ENCODE measurements at regions not wholly inside any gene's neighbourhood (a gene's known extent, or its start where the extent isn't known, plus 50 kb on each side); places are given as distances from the start of the nearest gene placed in this dataset.
"Not testable (repeated sequence)": the region's sequence is repeated elsewhere in the genome, so short reads cannot be mapped to it uniquely, and the experiment has no call there.

DNA sequence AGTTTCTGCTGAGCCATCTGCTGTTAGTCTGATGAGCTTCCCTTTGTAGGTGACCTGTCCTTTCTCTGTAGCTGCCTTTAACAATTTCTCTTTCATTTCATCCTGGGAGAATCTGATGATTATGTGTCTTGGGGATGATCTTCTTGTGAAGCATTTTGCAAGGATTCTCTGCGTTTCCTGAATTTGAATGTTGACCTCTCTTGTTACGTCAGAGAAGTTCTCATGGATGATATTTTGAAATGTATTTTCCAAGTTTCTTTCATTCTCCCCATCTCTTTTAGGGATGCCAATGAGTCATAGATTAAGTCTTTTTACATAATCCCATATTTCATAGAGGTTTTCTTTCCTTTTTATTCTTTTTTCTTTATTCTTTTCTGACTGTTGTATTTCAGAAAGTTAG, 184.2 kb upstream of the BET1 start:
- Histone ChIP-seq H3K4me1 (ENCODE audit: control extremely low read depth in 1 of 4, control insufficient read depth in 4 of 4, insufficient read depth in 4 of 4, low read length in 3 of 4) (peaks cover 0 to 3% (median 0%) of the 10 kb centered on the region in 4 experiments), H3K9me3 (ENCODE audit: control extremely low read depth in 1 of 5, control insufficient read depth in 4 of 5, insufficient read depth in 2 of 5, low read depth in 1 of 5, low read length in 4 of 5) (peaks cover 0 to 1% (median 0%) of the 10 kb centered on the region in 5 experiments), H3K36me3 (ENCODE audit: control insufficient read depth in 4 of 4, insufficient read depth in 4 of 4, low read length in 3 of 4) (no peaks in the 10 kb centered on the region), H3K27me3 (replicated peaks in 2 of 5; ENCODE audit: control insufficient read depth in 4 of 5, insufficient read depth in 5 of 5, low read length in 4 of 5) (no peaks in the 10 kb centered on the region), H3K27ac (ENCODE audit: insufficient read depth in 1 of 2, low read depth in 1 of 2, low read length in 2 of 2, poor library complexity in 1 of 2, severe bottlenecking in 2 of 2) (no peak overlapping the region), H3K4me3 (ENCODE audit: control insufficient read depth in 1 of 7, extremely low read depth in 1 of 7, insufficient read depth in 4 of 7, low read depth in 2 of 7, low read length in 6 of 7) (no peak overlapping the region)
- DNase-seq = no peak
- ChIA-PET POLR2A (no interaction called here), CTCF (no interaction called here)
- WGBS (ENCODE audit: insufficient coverage) = no CpG with 5 or more reads among the region's 2 CpGs

DNA sequence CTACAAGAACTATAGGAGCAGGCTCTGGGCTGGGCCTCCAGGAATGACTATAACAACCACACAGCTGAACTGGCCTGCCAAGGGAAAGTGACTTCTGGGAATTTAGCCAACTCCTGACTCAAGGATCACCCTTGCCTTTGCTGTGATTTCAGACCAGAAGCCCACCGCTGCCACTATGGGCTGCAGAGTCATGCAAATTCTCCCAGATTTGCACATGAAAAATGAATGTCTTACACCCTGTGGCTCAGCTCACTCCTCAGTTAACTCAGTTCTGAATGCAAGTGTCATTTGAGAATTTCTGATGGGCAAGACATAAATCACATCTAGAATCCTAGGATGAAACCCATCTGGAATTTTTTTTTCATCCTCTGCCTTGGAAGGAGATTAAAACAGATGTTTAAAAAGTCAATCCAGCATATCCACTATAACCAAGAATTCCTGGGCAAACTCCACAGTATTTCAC, 186.5 kb upstream of the BET1 start:
- POLR2A ChIA-PET = no interaction called here
- Histone ChIP-seq H3K4me1 (ENCODE audit: control extremely low read depth in 1 of 4, control insufficient read depth in 4 of 4, insufficient read depth in 4 of 4, low read length in 3 of 4) (no peaks in the 10 kb centered on the region), H3K9me3 (ENCODE audit: control extremely low read depth in 1 of 5, control insufficient read depth in 4 of 5, insufficient read depth in 2 of 5, low read depth in 1 of 5, low read length in 4 of 5) (peaks cover 0 to 1% (median 0%) of the 10 kb centered on the region in 5 experiments), H3K27me3 (replicated peaks in 2 of 5; ENCODE audit: control insufficient read depth in 4 of 5, insufficient read depth in 5 of 5, low read length in 4 of 5) (no peaks in the 10 kb centered on the region), H3K4me3 (ENCODE audit: control insufficient read depth in 1 of 7, extremely low read depth in 1 of 7, insufficient read depth in 4 of 7, low read depth in 2 of 7, low read length in 6 of 7) (no peak overlapping the region), H3K36me3 (ENCODE audit: control insufficient read depth in 4 of 4, insufficient read depth in 4 of 4, low read length in 3 of 4) (no peaks in the 10 kb centered on the region), H3K27ac (ENCODE audit: insufficient read depth in 1 of 2, low read depth in 1 of 2, low read length in 2 of 2, poor library complexity in 1 of 2, severe bottlenecking in 2 of 2) (no peak overlapping the region)
- 0% methylated on average over 1 of the region's 1 CpG for WGBS (ENCODE audit: insufficient coverage)
- CTCF ChIA-PET = no interaction called here
- DNase-seq = no peak

DNA sequence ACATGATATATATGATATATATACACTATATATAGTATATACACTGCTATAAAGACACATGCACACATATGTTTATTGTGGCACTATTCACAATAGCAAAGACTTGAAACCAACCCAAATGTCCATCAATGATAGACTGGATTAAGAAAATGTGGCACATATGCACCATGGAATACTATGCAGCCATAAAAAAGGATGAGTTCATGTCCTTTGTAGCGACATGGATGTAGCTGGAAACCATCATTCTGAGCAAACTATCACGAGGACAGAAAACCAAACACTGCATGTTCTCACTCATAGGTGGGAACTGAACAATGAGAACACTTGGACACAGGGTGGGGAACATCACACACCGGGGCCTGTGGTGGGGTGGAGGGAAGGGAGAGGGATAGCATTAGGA, 190.3 kb upstream of the BET1 start:
- DNase-seq; H3K27ac ChIP-seq (ENCODE audit: insufficient read depth in 1 of 2, low read depth in 1 of 2, low read length in 2 of 2, poor library complexity in 1 of 2, severe bottlenecking in 2 of 2); H3K4me3 ChIP-seq (ENCODE audit: control insufficient read depth in 1 of 7, extremely low read depth in 1 of 7, insufficient read depth in 4 of 7, low read depth in 2 of 7, low read length in 6 of 7); H3K27me3 ChIP-seq (replicated peaks in 2 of 5; ENCODE audit: control insufficient read depth in 4 of 5, insufficient read depth in 5 of 5, low read length in 4 of 5); H3K4me1 ChIP-seq (ENCODE audit: control extremely low read depth in 1 of 4, control insufficient read depth in 4 of 4, insufficient read depth in 4 of 4, low read length in 3 of 4); CTCF ChIA-PET; POLR2A ChIA-PET; H3K36me3 ChIP-seq (ENCODE audit: control insufficient read depth in 4 of 4, insufficient read depth in 4 of 4, low read length in 3 of 4); H3K9me3 ChIP-seq (ENCODE audit: control extremely low read depth in 1 of 5, control insufficient read depth in 4 of 5, insufficient read depth in 2 of 5, low read depth in 1 of 5, low read length in 4 of 5): not testable (repeated sequence)
- WGBS (ENCODE audit: insufficient coverage) = 86% methylated on average over 1 of the region's 3 CpGs

DNA sequence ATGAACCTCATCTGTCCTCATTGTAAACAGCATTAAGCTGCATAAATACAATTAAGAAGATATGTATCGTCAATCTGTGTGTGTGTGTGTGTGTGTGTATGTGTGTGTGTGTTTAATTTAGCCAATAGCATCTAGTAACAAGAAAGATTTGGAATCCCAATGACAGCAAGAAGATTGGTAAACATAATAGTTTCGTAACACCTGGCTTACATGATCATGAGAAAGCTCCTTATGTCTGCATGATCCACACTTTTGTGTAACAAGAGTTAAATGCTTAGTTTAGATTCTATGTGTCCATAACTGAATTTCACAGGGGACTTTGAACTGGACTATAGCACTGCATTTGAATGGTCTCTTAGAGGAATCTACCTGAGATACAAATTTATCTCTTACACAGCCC, 191.0 kb upstream of the BET1 start:
- Histone ChIP-seq H3K27ac (ENCODE audit: insufficient read depth in 1 of 2, low read depth in 1 of 2, low read length in 2 of 2, poor library complexity in 1 of 2, severe bottlenecking in 2 of 2) (no peak overlapping the region), H3K4me1 (ENCODE audit: control extremely low read depth in 1 of 4, control insufficient read depth in 4 of 4, insufficient read depth in 4 of 4, low read length in 3 of 4) (no peaks in the 10 kb centered on the region), H3K36me3 (ENCODE audit: control insufficient read depth in 4 of 4, insufficient read depth in 4 of 4, low read length in 3 of 4) (no peaks in the 10 kb centered on the region), H3K9me3 (ENCODE audit: control extremely low read depth in 1 of 5, control insufficient read depth in 4 of 5, insufficient read depth in 2 of 5, low read depth in 1 of 5, low read length in 4 of 5) (peaks cover 0 to 3% (median 0%) of the 10 kb centered on the region in 5 experiments), H3K27me3 (replicated peaks in 2 of 5; ENCODE audit: control insufficient read depth in 4 of 5, insufficient read depth in 5 of 5, low read length in 4 of 5) (no peaks in the 10 kb centered on the region), H3K4me3 (ENCODE audit: control insufficient read depth in 1 of 7, extremely low read depth in 1 of 7, insufficient read depth in 4 of 7, low read depth in 2 of 7, low read length in 6 of 7) (no peak overlapping the region)
- DNase-seq = no peak
- CTCF ChIA-PET = no interaction called here
- POLR2A ChIA-PET = no interaction called here
- WGBS (ENCODE audit: insufficient coverage) = 100% methylated on average over 1 of the region's 2 CpGs

DNA sequence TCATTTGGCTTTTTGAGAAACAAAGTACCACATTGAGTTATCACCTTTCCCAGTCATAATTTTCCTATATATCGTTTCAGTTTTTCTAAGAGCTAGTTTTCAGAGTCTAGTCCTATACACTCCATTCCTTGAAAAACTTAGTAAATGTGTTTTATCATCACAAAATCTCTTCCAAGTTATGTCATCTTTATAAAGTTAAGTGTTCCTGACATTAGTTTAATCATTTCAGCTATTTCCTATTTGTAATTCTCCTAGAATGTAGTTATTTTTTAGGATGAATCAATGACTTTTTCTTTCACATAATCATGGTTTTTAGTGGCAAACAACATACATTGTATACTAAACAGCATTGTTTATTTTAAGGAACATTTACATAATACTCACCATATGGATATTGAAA, 191.7 kb upstream of the BET1 start:
- Histone ChIP-seq H3K4me3 (ENCODE audit: control insufficient read depth in 1 of 7, extremely low read depth in 1 of 7, insufficient read depth in 4 of 7, low read depth in 2 of 7, low read length in 6 of 7) (no peak overlapping the region), H3K27ac (ENCODE audit: insufficient read depth in 1 of 2, low read depth in 1 of 2, low read length in 2 of 2, poor library complexity in 1 of 2, severe bottlenecking in 2 of 2) (no peak overlapping the region), H3K27me3 (replicated peaks in 2 of 5; ENCODE audit: control insufficient read depth in 4 of 5, insufficient read depth in 5 of 5, low read length in 4 of 5) (no peaks in the 10 kb centered on the region), H3K36me3 (ENCODE audit: control insufficient read depth in 4 of 4, insufficient read depth in 4 of 4, low read length in 3 of 4) (no peaks in the 10 kb centered on the region), H3K4me1 (ENCODE audit: control extremely low read depth in 1 of 4, control insufficient read depth in 4 of 4, insufficient read depth in 4 of 4, low read length in 3 of 4) (no peaks in the 10 kb centered on the region), H3K9me3 (ENCODE audit: control extremely low read depth in 1 of 5, control insufficient read depth in 4 of 5, insufficient read depth in 2 of 5, low read depth in 1 of 5, low read length in 4 of 5) (peaks cover 0 to 3% (median 0%) of the 10 kb centered on the region in 5 experiments)
- POLR2A ChIA-PET = no interaction called here
- CTCF ChIA-PET = no interaction called here
- WGBS (ENCODE audit: insufficient coverage) = no CpG with 5 or more reads among the region's 1 CpG
- DNase-seq = no peak

DNA sequence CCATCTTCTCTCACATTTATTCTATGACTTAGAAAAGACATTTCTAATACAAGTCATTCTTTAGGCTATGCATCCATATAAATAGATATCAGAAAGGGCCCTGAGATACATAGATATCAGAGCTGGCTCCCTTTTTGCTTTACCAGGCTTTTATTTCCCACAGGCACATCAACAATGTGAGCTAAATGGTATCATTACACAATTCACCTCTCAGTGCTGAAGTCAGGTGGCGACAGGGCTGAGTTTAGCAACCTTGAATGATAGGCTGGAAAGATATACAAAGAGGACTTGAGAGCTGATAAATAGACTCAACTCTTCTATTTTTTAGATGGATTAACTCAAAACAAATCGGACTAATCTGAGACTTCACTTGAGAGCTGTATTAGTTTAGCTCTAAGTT, 189.2 kb upstream of the COL1A2 start:
- H3K9me3 ChIP-seq (ENCODE audit: control extremely low read depth in 1 of 5, control insufficient read depth in 4 of 5, insufficient read depth in 2 of 5, low read depth in 1 of 5, low read length in 4 of 5) = peaks cover 0 to 1% (median 0%) of the 10 kb centered on the region in 5 experiments
- no CpG with 5 or more reads among the region's 2 CpGs for WGBS (ENCODE audit: insufficient coverage)
- ChIA-PET POLR2A (no interaction called here), CTCF (interaction anchor here (1.5 kb wide), 1 partner anchor 11 kb away, joined by 5 read pairs; no protein-coding TSS in a partner anchor)
- no peak for DNase-seq
- no peak overlapping the region for H3K4me3 ChIP-seq (ENCODE audit: control insufficient read depth in 1 of 7, extremely low read depth in 1 of 7, insufficient read depth in 4 of 7, low read depth in 2 of 7, low read length in 6 of 7)
- no peaks in the 10 kb centered on the region for H3K36me3 ChIP-seq (ENCODE audit: control insufficient read depth in 4 of 4, insufficient read depth in 4 of 4, low read length in 3 of 4)
- peaks cover 0 to 2% (median 0%) of the 10 kb centered on the region in 5 experiments for H3K27me3 ChIP-seq (replicated peaks in 2 of 5; ENCODE audit: control insufficient read depth in 4 of 5, insufficient read depth in 5 of 5, low read length in 4 of 5)
- no peak overlapping the region for H3K27ac ChIP-seq (ENCODE audit: insufficient read depth in 1 of 2, low read depth in 1 of 2, low read length in 2 of 2, poor library complexity in 1 of 2, severe bottlenecking in 2 of 2)
- H3K4me1 ChIP-seq (ENCODE audit: control extremely low read depth in 1 of 4, control insufficient read depth in 4 of 4, insufficient read depth in 4 of 4, low read length in 3 of 4) = no peaks in the 10 kb centered on the region

DNA sequence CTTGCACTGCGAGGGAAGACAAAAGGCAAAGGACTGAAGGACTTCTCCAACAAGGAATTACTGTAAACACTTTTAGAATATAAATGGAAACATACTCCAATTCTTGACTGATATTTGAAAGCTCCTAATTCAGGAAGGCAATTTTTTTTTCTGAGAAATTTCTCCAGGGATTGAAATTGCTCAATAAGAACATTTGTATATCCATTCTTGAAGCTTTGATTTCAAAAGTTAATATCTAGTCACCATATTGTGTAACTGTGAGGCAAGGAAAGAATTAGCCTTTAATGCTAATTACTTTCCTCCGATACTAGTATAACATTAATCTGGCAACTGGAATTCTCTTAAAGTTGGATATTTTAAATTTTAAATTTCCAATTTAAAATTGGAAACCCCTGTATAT, 188.4 kb upstream of the COL1A2 start:
- Histone ChIP-seq H3K27ac (ENCODE audit: insufficient read depth in 1 of 2, low read depth in 1 of 2, low read length in 2 of 2, poor library complexity in 1 of 2, severe bottlenecking in 2 of 2) (no peak overlapping the region), H3K27me3 (replicated peaks in 2 of 5; ENCODE audit: control insufficient read depth in 4 of 5, insufficient read depth in 5 of 5, low read length in 4 of 5) (peaks cover 0 to 2% (median 0%) of the 10 kb centered on the region in 5 experiments), H3K9me3 (ENCODE audit: control extremely low read depth in 1 of 5, control insufficient read depth in 4 of 5, insufficient read depth in 2 of 5, low read depth in 1 of 5, low read length in 4 of 5) (peaks cover 0 to 1% (median 0%) of the 10 kb centered on the region in 5 experiments), H3K4me1 (ENCODE audit: control extremely low read depth in 1 of 4, control insufficient read depth in 4 of 4, insufficient read depth in 4 of 4, low read length in 3 of 4) (no peaks in the 10 kb centered on the region), H3K36me3 (ENCODE audit: control insufficient read depth in 4 of 4, insufficient read depth in 4 of 4, low read length in 3 of 4) (no peaks in the 10 kb centered on the region), H3K4me3 (ENCODE audit: control insufficient read depth in 1 of 7, extremely low read depth in 1 of 7, insufficient read depth in 4 of 7, low read depth in 2 of 7, low read length in 6 of 7) (no peak overlapping the region)
- WGBS (ENCODE audit: insufficient coverage) = no CpG with 5 or more reads among the region's 2 CpGs
- DNase-seq = no peak
- ChIA-PET CTCF (interaction anchor here (1.5 kb wide), 1 partner anchor 10 kb away, joined by 5 read pairs; no protein-coding TSS in a partner anchor), POLR2A (no interaction called here)

All from common myeloid progenitor, CD34-positive (primary cell).